BJ (cell line): ENCODE measurements at regions not wholly inside any gene's neighbourhood (a gene's known extent, or its start where the extent isn't known, plus 50 kb on each side); places are given as distances from the start of the nearest gene placed in this dataset.

ENCODE experiments used
- CTCF ChIA-PET: fragments of 350-600 bp; formaldehyde crosslinking; extraction: SDS; loops from one replicate; lab custom pipeline; 2021; ENCODE audit warnings: antibody characterized with exemption, inconsistent platforms; lab: Yijun Ruan, JAX
- POLR2A ChIA-PET: fragments of 300-600 bp; sonication (Branson Sonifier 250); formaldehyde crosslinking; extraction: SDS; loops from one replicate; lab custom pipeline; 2021; ENCODE audit warnings: antibody characterized with exemption; lab: Charles Lee
- DNase-seq: peaks from one replicate; pipeline ENCODE4 v3.0.0-alpha.2; 2011; ENCODE audit warnings: low read depth
- H3K27me3 ChIP-seq: 2 replicates; pipeline ENCODE4 v1.6.0; 2011; ENCODE audit warnings: low read length; ENCODE audit not compliant: control insufficient read depth, insufficient read depth
- H3K36me3 ChIP-seq: 2 replicates; pipeline ENCODE4 v1.5.1; 2011; ENCODE audit warnings: low read length; ENCODE audit not compliant: control insufficient read depth, insufficient read depth
- H3K4me3 ChIP-seq: 2 replicates; pipeline ENCODE4 v1.5.1; 2011; ENCODE audit warnings: low read depth, mild to moderate bottlenecking, control low read depth, low read length
- CTCF ChIP-seq: IDR thresholded peaks from 2 replicates; pipeline ENCODE4 v1.5.1; 2011; ENCODE audit warnings: low read depth, mild to moderate bottlenecking, control low read depth, inconsistent platforms, low read length, moderate library complexity; ENCODE audit not compliant: insufficient read depth

DNA sequence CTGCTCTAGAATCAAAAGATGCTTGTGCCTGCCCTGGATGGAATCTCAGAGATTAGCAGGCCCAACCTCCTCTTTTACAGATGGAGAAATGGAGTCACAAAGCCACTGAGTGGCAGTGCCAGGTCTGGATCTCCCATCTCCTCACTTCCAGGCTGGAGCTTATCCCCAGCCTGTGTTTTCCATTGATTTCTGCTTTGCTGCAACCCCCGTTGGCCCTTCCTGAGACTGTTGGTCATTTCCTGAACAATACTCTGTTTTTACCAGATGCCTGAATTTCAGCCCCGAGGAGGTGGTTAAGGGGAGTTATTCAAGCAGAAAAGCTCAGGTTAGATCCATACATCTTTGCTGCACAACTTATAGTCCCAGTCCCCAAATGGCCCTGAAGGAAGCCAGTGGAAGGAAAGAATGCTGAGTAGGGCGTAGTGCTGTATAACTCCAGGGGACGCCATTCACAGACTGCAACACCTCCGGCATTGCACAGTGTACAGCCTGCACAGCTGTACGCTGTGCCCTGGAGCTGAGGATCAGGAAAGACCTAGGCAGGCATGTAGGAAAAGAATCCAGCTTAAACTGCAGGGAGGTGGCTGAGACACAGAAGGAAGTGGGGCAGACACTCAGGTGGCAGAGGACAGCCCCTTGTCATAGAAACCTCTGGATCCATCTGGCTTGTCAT, 77.5 kb downstream of the RPLP1 start:
- Histone ChIP-seq H3K36me3 (no peaks in the 10 kb centered on the region), H3K27me3 (peaks cover 4% of the 10 kb centered on the region; the same call in 1 of the 2 replicates), H3K4me3 (no peak overlapping the region)
- CTCF ChIA-PET = interaction anchor here (0.6 kb wide), 1 partner anchor 1877 kb away, joined by 3 read pairs; no protein-coding TSS in a partner anchor
- no peak for TF ChIP-seq CTCF
- POLR2A ChIA-PET = no interaction called here
- no peak for DNase-seq

GRCh38 chr15:69530991-69531664, 78.5 kb downstream of the RPLP1 start:
- Histone ChIP-seq H3K36me3 (no peaks in the 10 kb centered on the region), H3K27me3 (peaks cover 4% of the 10 kb centered on the region; the same call in 1 of the 2 replicates), H3K4me3 (no peak overlapping the region)
- ChIA-PET CTCF (interaction anchor here (0.6 to 2.3 kb wide), 3 partner anchors 7 to 1876 kb away, joined by 3 to 7 read pairs (median 4); no protein-coding TSS in a partner anchor), POLR2A (no interaction called here)
- TF ChIP-seq CTCF = no peak
- no peak for DNase-seq

GRCh38 chr15:69531665-69532027, 79.0 kb downstream of the RPLP1 start:
- TF ChIP-seq CTCF = no peak
- ChIA-PET POLR2A (no interaction called here), CTCF (interaction anchor here (1.9 to 2.3 kb wide), 2 partner anchors 8 to 9 kb away, joined by 4 to 7 read pairs; no protein-coding TSS in a partner anchor)
- H3K36me3 ChIP-seq = no peaks in the 10 kb centered on the region
- peaks cover 6% of the 10 kb centered on the region; the same call in 1 of the 2 replicates for H3K27me3 ChIP-seq
- DNase-seq = no peak
- H3K4me3 ChIP-seq = no peak overlapping the region

- TF ChIP-seq CTCF = no peak
- CTCF ChIA-PET = interaction anchor here (1.9 to 2.3 kb wide), 2 partner anchors 8 to 10 kb away, joined by 4 to 7 read pairs; no protein-coding TSS in a partner anchor
These were observed 79.4 kb downstream of the RPLP1 start for GRCh38 chr15:69532066-69532465.

GRCh38 chr15:69532856-69533255, 80.2 kb downstream of the RPLP1 start:
- ChIA-PET POLR2A (no interaction called here), CTCF (interaction anchor here (1.9 to 2.3 kb wide), 2 partner anchors 9 to 10 kb away, joined by 4 to 7 read pairs; no protein-coding TSS in a partner anchor)
- H3K36me3 ChIP-seq = no peaks in the 10 kb centered on the region
- TF ChIP-seq CTCF = no peak
- no peak overlapping the region for H3K4me3 ChIP-seq
- H3K27me3 ChIP-seq = peaks cover 6% of the 10 kb centered on the region; the same call in 1 of the 2 replicates
- no peak for DNase-seq

More at GRCh38 chr15:69532066-69532465, 79.4 kb downstream of the RPLP1 start:
- no peak for DNase-seq
- no peaks in the 10 kb centered on the region for H3K36me3 ChIP-seq
- H3K4me3 ChIP-seq = no peak overlapping the region
- peaks cover 6% of the 10 kb centered on the region; the same call in 1 of the 2 replicates for H3K27me3 ChIP-seq
- POLR2A ChIA-PET = no interaction called here
